ENCODE measurements at regions not wholly inside any gene's neighbourhood (a gene's known extent, or its start where the extent isn't known, plus 50 kb on each side); places are given as distances from the start of the nearest gene placed in this dataset.
"Not testable (repeated sequence)": the region's sequence is repeated elsewhere in the genome, so short reads cannot be mapped to it uniquely, and the experiment has no call there.

DNA sequence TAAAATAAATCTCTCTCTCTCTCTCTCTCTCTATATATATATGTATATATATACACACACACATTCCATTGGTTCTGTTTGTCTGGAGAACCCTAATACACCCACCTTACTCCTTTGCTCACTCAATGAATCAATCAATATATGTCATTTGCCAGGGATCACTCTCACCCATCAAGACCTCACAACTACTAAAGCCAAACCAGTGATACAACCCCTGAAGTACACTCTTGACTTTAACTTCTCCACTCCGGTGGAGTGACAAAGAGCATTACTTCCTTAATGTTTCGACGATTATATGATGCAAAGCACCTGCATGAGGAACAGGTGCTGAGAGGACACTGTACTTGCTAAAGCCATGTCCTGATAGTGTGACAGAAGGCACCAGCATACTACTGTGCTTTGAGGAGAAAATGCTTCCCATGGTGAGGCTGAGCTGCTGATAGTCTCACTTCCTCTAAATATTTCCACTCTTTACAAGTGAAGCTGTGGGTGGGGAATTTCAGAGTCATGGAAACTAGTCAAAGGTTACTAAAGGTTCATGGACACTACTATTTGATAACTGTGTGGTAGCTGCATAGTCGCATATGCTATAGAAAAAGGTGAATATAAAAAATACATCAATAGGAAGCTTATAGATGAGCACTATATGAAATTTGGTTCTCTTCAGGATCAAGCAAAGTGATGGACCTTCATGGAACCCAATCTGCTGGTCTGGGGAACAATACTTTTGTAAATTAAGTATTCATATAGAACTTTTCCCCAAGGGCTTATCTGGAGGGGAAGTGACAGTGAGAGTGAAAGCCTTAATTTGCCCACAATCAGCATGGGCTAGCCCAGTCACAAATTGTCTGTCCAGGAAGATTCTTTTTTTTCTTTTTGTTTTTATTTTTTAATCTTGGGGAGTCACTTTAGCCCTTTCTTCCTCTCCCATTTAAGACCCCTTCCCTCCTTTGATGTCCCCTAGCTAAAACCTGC is 141.9 kb upstream of the NEDD9 start:
- DNase-seq (ENCODE audit: low spot score), result no peak
- Mint-ChIP-seq H3K27me3 (ENCODE audit: low read depth) (no peaks in the 10 kb centered on the region), H3K27ac (ENCODE audit: unreplicated experiment) (no peak overlapping the region), H3K4me3 (ENCODE audit: unreplicated experiment) (no peak overlapping the region), H3K9me3 (ENCODE audit: low read depth) (peaks cover 8% of the 10 kb centered on the region), H3K4me1 (ENCODE audit: low read depth) (no peaks in the 10 kb centered on the region), H3K36me3 (ENCODE audit: low read depth) (no peaks in the 10 kb centered on the region)
- TF ChIP-seq, protein P1, sequence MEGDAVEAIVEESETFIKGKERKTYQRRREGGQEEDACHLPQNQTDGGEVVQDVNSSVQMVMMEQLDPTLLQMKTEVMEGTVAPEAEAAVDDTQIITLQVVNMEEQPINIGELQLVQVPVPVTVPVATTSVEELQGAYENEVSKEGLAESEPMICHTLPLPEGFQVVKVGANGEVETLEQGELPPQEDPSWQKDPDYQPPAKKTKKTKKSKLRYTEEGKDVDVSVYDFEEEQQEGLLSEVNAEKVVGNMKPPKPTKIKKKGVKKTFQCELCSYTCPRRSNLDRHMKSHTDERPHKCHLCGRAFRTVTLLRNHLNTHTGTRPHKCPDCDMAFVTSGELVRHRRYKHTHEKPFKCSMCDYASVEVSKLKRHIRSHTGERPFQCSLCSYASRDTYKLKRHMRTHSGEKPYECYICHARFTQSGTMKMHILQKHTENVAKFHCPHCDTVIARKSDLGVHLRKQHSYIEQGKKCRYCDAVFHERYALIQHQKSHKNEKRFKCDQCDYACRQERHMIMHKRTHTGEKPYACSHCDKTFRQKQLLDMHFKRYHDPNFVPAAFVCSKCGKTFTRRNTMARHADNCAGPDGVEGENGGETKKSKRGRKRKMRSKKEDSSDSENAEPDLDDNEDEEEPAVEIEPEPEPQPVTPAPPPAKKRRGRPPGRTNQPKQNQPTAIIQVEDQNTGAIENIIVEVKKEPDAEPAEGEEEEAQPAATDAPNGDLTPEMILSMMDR (IDR thresholded peaks at IDR 0.05), result no peak

DNA sequence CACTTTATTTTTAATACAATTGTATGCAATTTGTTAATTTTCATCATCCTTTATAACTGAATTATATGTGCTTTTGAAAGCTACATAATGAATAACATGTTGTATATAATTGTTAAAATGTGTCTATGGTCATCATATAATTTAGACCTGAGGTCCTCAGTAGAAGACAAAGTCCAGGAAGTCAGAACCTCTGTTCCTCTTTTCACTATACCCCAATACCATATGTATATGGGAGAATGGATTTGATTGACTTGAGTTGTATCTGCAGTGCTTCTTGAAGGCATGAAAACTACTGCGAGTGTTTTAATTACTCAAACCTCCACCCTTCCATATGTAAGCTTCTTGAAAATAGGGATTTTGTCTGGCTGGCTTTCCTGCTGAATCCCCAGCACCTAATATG is 140.7 kb upstream of the NEDD9 start:
- TF ChIP-seq, protein P1 (IDR thresholded peaks at IDR 0.05), result no peak
- H3K4me3 Mint-ChIP-seq (ENCODE audit: unreplicated experiment), result no peak overlapping the region
- no peaks in the 10 kb centered on the region for H3K4me1 Mint-ChIP-seq (ENCODE audit: low read depth)
- H3K9me3 Mint-ChIP-seq (ENCODE audit: low read depth), result peaks cover 8% of the 10 kb centered on the region
- no peaks in the 10 kb centered on the region for H3K36me3 Mint-ChIP-seq (ENCODE audit: low read depth)
- no peak for DNase-seq (ENCODE audit: low spot score)
- no peak overlapping the region for H3K27ac Mint-ChIP-seq (ENCODE audit: unreplicated experiment)
- no peaks in the 10 kb centered on the region for H3K27me3 Mint-ChIP-seq (ENCODE audit: low read depth)

DNA sequence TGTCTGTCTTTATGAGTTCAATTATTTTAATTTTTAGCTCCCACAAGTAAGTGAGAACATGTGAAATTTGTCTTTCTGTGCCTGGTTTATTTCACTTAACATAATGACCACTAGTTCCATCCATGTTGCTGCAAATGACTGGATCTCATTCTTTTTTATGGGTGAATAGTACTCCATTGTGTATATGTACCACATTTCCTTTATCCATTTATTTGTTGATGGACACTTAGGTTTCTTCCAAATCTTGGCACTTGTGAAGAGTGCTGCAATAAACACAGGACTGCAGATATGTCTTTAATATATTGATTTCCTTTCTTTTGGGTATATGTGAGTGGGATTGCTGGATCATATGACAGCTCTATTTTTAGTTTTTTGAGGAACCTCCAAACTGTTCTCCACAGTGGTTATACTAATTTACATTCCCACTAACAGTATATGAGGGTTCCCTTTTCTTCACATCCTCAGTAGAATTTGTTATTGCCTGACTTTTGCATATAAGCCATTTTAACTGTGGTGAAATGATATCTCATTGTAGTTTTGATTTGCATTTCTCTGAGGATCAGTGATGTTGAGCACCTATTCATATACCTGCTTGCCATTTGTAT is 139.8 kb upstream of the NEDD9 start:
- not testable (repeated sequence) for H3K27me3 Mint-ChIP-seq (ENCODE audit: low read depth); H3K4me3 Mint-ChIP-seq (ENCODE audit: unreplicated experiment); H3K27ac Mint-ChIP-seq (ENCODE audit: unreplicated experiment); H3K4me1 Mint-ChIP-seq (ENCODE audit: low read depth); H3K36me3 Mint-ChIP-seq (ENCODE audit: low read depth); H3K9me3 Mint-ChIP-seq (ENCODE audit: low read depth); DNase-seq (ENCODE audit: low spot score)

DNA sequence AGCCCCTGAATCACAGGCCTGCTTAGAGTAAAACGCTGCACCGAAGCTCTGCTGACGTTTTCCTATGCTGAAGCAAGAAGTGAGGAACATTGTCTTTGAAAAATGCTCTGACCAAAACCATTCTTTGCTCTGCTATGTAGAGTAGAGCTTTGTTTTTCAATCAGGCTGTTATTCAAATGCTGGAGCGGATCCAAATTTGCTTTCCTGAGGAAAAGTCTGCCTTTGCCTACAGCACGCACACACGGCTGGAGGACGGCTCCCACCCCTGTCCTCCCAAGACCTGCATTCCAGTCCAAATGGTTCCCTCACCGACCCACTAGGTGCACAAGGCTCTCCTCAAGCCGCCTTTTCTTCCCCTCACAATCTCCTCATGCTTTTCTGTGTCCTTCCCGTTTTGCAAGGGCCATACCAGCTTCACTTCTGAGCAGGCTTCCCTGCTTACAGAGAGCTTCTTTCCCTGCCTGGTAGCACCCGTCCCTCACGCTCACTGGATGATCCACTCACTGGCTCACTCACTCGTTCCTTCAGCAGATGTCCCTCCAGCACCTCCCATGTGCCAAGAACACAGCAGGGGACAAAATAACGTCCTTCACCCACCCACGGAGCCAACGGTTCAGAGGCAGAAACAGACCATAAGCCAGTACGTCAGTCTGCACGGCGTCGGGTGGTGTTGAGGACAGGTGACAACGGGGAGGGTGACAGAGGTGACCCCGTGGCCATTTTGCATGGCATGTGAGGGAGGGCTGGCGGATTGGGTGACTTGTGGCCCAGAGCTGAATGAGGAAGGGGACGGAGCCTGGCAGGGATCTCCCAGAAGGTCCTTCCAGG is 137.9 kb upstream of the NEDD9 start:
- no peak overlapping the region for H3K27ac Mint-ChIP-seq (ENCODE audit: unreplicated experiment)

DNA sequence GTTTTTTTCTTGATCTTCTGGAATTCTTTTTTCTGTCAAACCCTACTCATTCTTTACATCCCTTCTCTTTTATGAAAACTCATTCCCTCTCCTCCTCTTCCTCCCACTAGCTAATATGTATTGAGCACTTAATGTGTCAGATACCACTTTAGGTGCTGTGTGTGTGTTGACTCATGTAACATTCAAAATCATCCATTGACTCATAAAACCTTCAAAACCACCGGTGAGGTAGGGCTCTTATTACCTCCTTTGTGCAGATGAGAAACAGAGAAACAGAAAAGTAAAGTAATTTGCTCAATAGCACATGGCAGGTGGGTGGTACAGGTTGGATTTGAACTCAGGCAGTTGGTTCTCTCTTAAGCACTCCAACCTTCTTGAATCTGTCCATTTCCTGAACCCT is 136.3 kb upstream of the NEDD9 start:
- H3K36me3 Mint-ChIP-seq (ENCODE audit: low read depth), result no peaks in the 10 kb centered on the region
- H3K9me3 Mint-ChIP-seq (ENCODE audit: low read depth), result peaks cover 4% of the 10 kb centered on the region
- no peaks in the 10 kb centered on the region for H3K27me3 Mint-ChIP-seq (ENCODE audit: low read depth)
- H3K4me3 Mint-ChIP-seq (ENCODE audit: unreplicated experiment), result no peak overlapping the region
- no peak overlapping the region for H3K27ac Mint-ChIP-seq (ENCODE audit: unreplicated experiment)
- no peak for DNase-seq (ENCODE audit: low spot score)
- H3K4me1 Mint-ChIP-seq (ENCODE audit: low read depth), result peaks cover 31% of the 10 kb centered on the region
- TF ChIP-seq, protein P1 (IDR thresholded peaks at IDR 0.05), result no peak

More for the DNA sequence above, 137.9 kb upstream of the NEDD9 start:
- no peak for DNase-seq (ENCODE audit: low spot score)
- peaks cover 21% of the 10 kb centered on the region for H3K4me1 Mint-ChIP-seq (ENCODE audit: low read depth)
- H3K9me3 Mint-ChIP-seq (ENCODE audit: low read depth), result peaks cover 4% of the 10 kb centered on the region
- no peak overlapping the region for H3K4me3 Mint-ChIP-seq (ENCODE audit: unreplicated experiment)
- TF ChIP-seq, protein P1 (IDR thresholded peaks at IDR 0.05), result no peak
- no peaks in the 10 kb centered on the region for H3K27me3 Mint-ChIP-seq (ENCODE audit: low read depth)
- no peaks in the 10 kb centered on the region for H3K36me3 Mint-ChIP-seq (ENCODE audit: low read depth)

All from chondrocyte (in vitro differentiated cells).